Uterus (tissue), 3 donors: ENCODE measurements at regions not wholly inside any gene's neighbourhood (a gene's known extent, or its start where the extent isn't known, plus 50 kb on each side); places are given as distances from the start of the nearest gene placed in this dataset.

Experiments used
- DNase-seq, 2 donors: peaks; one replicate each; pipeline ENCODE4 v3.0.0-alpha.2; 2019 to 2020
- H3K27ac ChIP-seq, 2 donors: fragments of 200-600 bp; sonication (generic); 1 replicate in 1 of 2; 2 replicates in 1 of 2; pipeline ENCODE4 v1.5.1; 2016 to 2018
- H3K27me3 ChIP-seq, 2 donors: fragments of 200-600 bp; sonication (generic); one replicate each; pipeline ENCODE4 v1.5.1; 2018 to 2019; ENCODE audit warnings: control low read depth in 1 of 2
- H3K36me3 ChIP-seq, 2 donors: fragments of 200-600 bp; sonication (generic); one replicate each; pipeline ENCODE4 v1.5.1; 2019; ENCODE audit warnings: control low read depth in 1 of 2
- H3K4me1 ChIP-seq, 2 donors: fragments of 200-600 bp; sonication (generic); one replicate each; pipeline ENCODE4 v1.5.1; 2018 to 2019; ENCODE audit warnings: control low read depth in 1 of 2
- H3K4me3 ChIP-seq, 2 donors: fragments of 200-600 bp; sonication (generic); 1 replicate in 1 of 2; 2 replicates in 1 of 2; pipeline ENCODE4 v1.5.1; 2018 to 2019; ENCODE audit warnings: mild to moderate bottlenecking in 1 of 2
- H3K9me3 ChIP-seq, 2 donors: fragments of 200-600 bp; sonication (generic); one replicate each; pipeline ENCODE4 v1.5.1; 2019; ENCODE audit warnings: control low read depth in 1 of 2
- CTCF ChIP-seq, 4 experiments: fragments of 200-600 bp in 2 of 4; fragments of 450-650 bp in 2 of 4; sonication (generic) in 2 of 4; IDR thresholded peaks; one replicate each; pipeline ENCODE4 v1.5.1; 2016 to 2019; ENCODE audit warnings: antibody characterized with exemption in 4 of 4, mild to moderate bottlenecking in 2 of 4, moderate library complexity in 1 of 4
- POLR2A ChIP-seq, 2 donors: fragments of 450-650 bp; IDR thresholded peaks; one replicate each; pipeline ENCODE4 v1.6.1; 2016; ENCODE audit warnings: antibody characterized with exemption in 2 of 2, mild to moderate bottlenecking in 1 of 2, moderate library complexity in 1 of 2
- intact Hi-C: fragments of 100-400 bp; cut with DNase I; formaldehyde crosslinking; loops from one replicate; pipeline ENCODE4 v1.15.1; 2023; ENCODE audit warnings: low total_unique reads
- donor health status: DM: yes; HTN: yes; CAD: no.

GRCh38 chr5:104299998-104300706, 737.6 kb upstream of the NUDT12 start:
- intact Hi-C loops, result no loop called here
- no peak for DNase-seq
- TF ChIP-seq POLR2A (IDR thresholded peaks at IDR 0.05), result no peak
- Histone ChIP-seq H3K27me3 (no peaks in the 10 kb centered on the region), H3K9me3 (no peaks in the 10 kb centered on the region), H3K4me3 (no peak overlapping the region), H3K4me1 (no peaks in the 10 kb centered on the region), H3K36me3 (no peaks in the 10 kb centered on the region), H3K27ac (no peak overlapping the region)

- H3K27ac ChIP-seq, result no peak overlapping the region
- H3K9me3 ChIP-seq, result no peaks in the 10 kb centered on the region
- no peak for DNase-seq
- H3K36me3 ChIP-seq, result no peaks in the 10 kb centered on the region
- no peak for TF ChIP-seq POLR2A (IDR thresholded peaks at IDR 0.05)
- no peak for TF ChIP-seq CTCF (IDR thresholded peaks at IDR 0.05)
- H3K4me3 ChIP-seq, result no peak overlapping the region
- intact Hi-C loops, result no loop called here
- H3K27me3 ChIP-seq, result no peaks in the 10 kb centered on the region
- H3K4me1 ChIP-seq, result no peaks in the 10 kb centered on the region
Observed at GRCh38 chr5:104298518-104298917, 735.9 kb upstream of the NUDT12 start.

GRCh38 chr5:104297076-104297475, 734.5 kb upstream of the NUDT12 start:
- H3K27me3 ChIP-seq, result no peaks in the 10 kb centered on the region
- intact Hi-C loops, result no loop called here
- no peak for TF ChIP-seq CTCF (IDR thresholded peaks at IDR 0.05)
- TF ChIP-seq POLR2A (IDR thresholded peaks at IDR 0.05), result no peak
- DNase-seq, result no peak
- no peaks in the 10 kb centered on the region for H3K36me3 ChIP-seq
- no peak overlapping the region for H3K27ac ChIP-seq
- no peaks in the 10 kb centered on the region for H3K4me1 ChIP-seq
- H3K4me3 ChIP-seq, result no peak overlapping the region
- H3K9me3 ChIP-seq, result no peaks in the 10 kb centered on the region

GRCh38 chr5:104295991-104296390, 733.4 kb upstream of the NUDT12 start:
- Histone ChIP-seq H3K27me3 (no peaks in the 10 kb centered on the region), H3K36me3 (no peaks in the 10 kb centered on the region), H3K4me1 (no peaks in the 10 kb centered on the region), H3K27ac (no peak overlapping the region), H3K9me3 (no peaks in the 10 kb centered on the region), H3K4me3 (no peak overlapping the region)
- TF ChIP-seq POLR2A (IDR thresholded peaks at IDR 0.05) (no peak), CTCF (IDR thresholded peaks at IDR 0.05) (no peak)
- intact Hi-C loops, result no loop called here
- no peak for DNase-seq

- TF ChIP-seq CTCF (IDR thresholded peaks at IDR 0.05) (no peak), POLR2A (IDR thresholded peaks at IDR 0.05) (no peak)
- Histone ChIP-seq H3K4me1 (no peaks in the 10 kb centered on the region), H3K4me3 (no peak overlapping the region), H3K27me3 (no peaks in the 10 kb centered on the region), H3K9me3 (no peaks in the 10 kb centered on the region), H3K36me3 (peaks cover 0 to 2% of the 10 kb centered on the region in 2 donors), H3K27ac (no peak overlapping the region)
- DNase-seq, result no peak
- intact Hi-C loops, result no loop called here
Observed at GRCh38 chr5:104283136-104283535, 720.5 kb upstream of the NUDT12 start.

GRCh38 chr5:104273725-104274124, 711.1 kb upstream of the NUDT12 start:
- TF ChIP-seq CTCF (IDR thresholded peaks at IDR 0.05) (no peak), POLR2A (IDR thresholded peaks at IDR 0.05) (no peak)
- no peaks in the 10 kb centered on the region for H3K36me3 ChIP-seq
- no peaks in the 10 kb centered on the region for H3K27me3 ChIP-seq
- no peaks in the 10 kb centered on the region for H3K9me3 ChIP-seq
- no peak for DNase-seq
- intact Hi-C loops, result no loop called here
- H3K27ac ChIP-seq, result no peak overlapping the region
- H3K4me3 ChIP-seq, result no peak overlapping the region
- no peaks in the 10 kb centered on the region for H3K4me1 ChIP-seq
